Parathyroid adenoma (tissue), 2 donors: ENCODE measurements at regions not wholly inside any gene's neighbourhood (a gene's known extent, or its start where the extent isn't known, plus 50 kb on each side); places are given as distances from the start of the nearest gene placed in this dataset.

Source experiments
- H2AFZ ChIP-seq: fragments of 300-600 bp; sonication (generic); one replicate; pipeline ENCODE4 v1.7.0; 2017; ENCODE audit warnings: antibody characterized with exemption, mild to moderate bottlenecking
- H3K27ac ChIP-seq: fragments of 300-600 bp; sonication (generic); one replicate; pipeline ENCODE4 v1.7.0; 2017
- H3K27me3 ChIP-seq: fragments of 300-600 bp; sonication (generic); one replicate; pipeline ENCODE4 v1.7.0; 2017; ENCODE audit warnings: low read length; ENCODE audit not compliant: control insufficient read depth, insufficient read depth
- H3K36me3 ChIP-seq: fragments of 300-600 bp; sonication (generic); one replicate; pipeline ENCODE4 v1.7.0; 2017; ENCODE audit warnings: low read length; ENCODE audit not compliant: control insufficient read depth, insufficient read depth
- H3K4me1 ChIP-seq: fragments of 300-600 bp; sonication (generic); one replicate; pipeline ENCODE4 v1.7.0; 2017; ENCODE audit warnings: control low read depth
- H3K4me2 ChIP-seq: fragments of 300-600 bp; sonication (generic); one replicate; pipeline ENCODE4 v1.7.0; 2017; ENCODE audit warnings: low read length
- H3K4me3 ChIP-seq: fragments of 300-600 bp; sonication (generic); one replicate; pipeline ENCODE4 v1.7.0; 2017; ENCODE audit warnings: low read depth, low read length
- H3K79me2 ChIP-seq: fragments of 300-600 bp; sonication (generic); one replicate; pipeline ENCODE4 v1.7.0; 2017; ENCODE audit warnings: control low read depth
- H3K9ac ChIP-seq: fragments of 300-600 bp; sonication (generic); one replicate; pipeline ENCODE4 v1.7.0; 2017; ENCODE audit warnings: mild to moderate bottlenecking
- H3K9me3 ChIP-seq: fragments of 300-600 bp; sonication (generic); one replicate; pipeline ENCODE4 v1.7.0; 2017; ENCODE audit warnings: low read length; ENCODE audit not compliant: control insufficient read depth
- TF ChIP-seq, protein P1 (sequence below): fragments of 300-600 bp; sonication (generic); IDR thresholded peaks from one replicate; pipeline ENCODE4 v1.7.0; 2017; ENCODE audit warnings: antibody characterized with exemption, mild to moderate bottlenecking
- donor health status: primary hyperparathyroidism.

DNA sequence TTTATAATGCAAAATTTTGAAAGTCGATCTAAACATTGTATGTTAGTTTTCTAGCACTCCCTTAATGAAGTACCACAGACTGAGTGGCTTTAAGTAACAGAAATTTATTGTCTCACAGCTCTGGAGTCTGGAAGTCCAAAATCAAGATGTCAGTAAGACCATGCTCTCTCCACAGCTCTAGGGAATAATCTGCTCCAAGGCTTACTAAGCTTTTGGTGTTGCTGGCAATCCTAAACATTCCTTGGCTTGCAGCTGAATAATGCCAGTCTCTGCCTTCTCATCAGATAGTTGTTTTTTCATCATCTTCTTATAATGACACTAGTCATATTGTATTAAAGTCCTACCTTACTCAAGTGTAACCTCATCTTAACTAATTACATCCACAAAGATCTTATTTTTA, 102.2 kb downstream of the RASSF9 start:
- TF ChIP-seq, protein P1, sequence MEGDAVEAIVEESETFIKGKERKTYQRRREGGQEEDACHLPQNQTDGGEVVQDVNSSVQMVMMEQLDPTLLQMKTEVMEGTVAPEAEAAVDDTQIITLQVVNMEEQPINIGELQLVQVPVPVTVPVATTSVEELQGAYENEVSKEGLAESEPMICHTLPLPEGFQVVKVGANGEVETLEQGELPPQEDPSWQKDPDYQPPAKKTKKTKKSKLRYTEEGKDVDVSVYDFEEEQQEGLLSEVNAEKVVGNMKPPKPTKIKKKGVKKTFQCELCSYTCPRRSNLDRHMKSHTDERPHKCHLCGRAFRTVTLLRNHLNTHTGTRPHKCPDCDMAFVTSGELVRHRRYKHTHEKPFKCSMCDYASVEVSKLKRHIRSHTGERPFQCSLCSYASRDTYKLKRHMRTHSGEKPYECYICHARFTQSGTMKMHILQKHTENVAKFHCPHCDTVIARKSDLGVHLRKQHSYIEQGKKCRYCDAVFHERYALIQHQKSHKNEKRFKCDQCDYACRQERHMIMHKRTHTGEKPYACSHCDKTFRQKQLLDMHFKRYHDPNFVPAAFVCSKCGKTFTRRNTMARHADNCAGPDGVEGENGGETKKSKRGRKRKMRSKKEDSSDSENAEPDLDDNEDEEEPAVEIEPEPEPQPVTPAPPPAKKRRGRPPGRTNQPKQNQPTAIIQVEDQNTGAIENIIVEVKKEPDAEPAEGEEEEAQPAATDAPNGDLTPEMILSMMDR, result no peak
- H3K36me3 ChIP-seq, result no peaks in the 10 kb centered on the region
- no peaks in the 10 kb centered on the region for H3K79me2 ChIP-seq
- H3K4me2 ChIP-seq, result no peak overlapping the region
- no peaks in the 10 kb centered on the region for H3K27me3 ChIP-seq
- H3K4me1 ChIP-seq, result no peaks in the 10 kb centered on the region
- H3K9me3 ChIP-seq, result no peaks in the 10 kb centered on the region
- H2AFZ ChIP-seq, result no peak overlapping the region
- no peak overlapping the region for H3K4me3 ChIP-seq
- no peak overlapping the region for H3K9ac ChIP-seq
- H3K27ac ChIP-seq, result no peak overlapping the region

DNA sequence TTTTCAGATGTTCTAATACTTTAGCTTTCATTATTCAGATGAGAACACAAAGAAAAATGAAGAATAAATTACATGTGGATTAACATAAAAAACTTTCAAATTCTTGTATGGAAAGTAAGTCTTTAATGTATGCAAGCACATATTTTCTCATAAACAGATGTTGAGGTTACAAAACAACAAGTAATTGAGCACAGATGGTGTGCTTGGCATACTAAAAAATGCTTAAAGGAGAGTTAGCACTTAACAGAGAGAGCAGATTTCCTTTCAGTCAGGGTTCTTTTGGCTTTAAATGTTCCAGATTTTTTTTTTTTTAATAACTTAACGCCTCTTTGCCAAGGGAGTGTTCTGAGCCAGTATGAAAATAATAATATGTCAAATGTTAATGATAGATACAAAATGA, 96.0 kb downstream of the RASSF9 start:
- no peak overlapping the region for H3K4me2 ChIP-seq
- H3K4me1 ChIP-seq, result no peaks in the 10 kb centered on the region
- no peaks in the 10 kb centered on the region for H3K27me3 ChIP-seq
- no peaks in the 10 kb centered on the region for H3K36me3 ChIP-seq
- no peak overlapping the region for H3K9ac ChIP-seq
- H3K79me2 ChIP-seq, result no peaks in the 10 kb centered on the region
- H3K4me3 ChIP-seq, result no peak overlapping the region
- H3K9me3 ChIP-seq, result no peaks in the 10 kb centered on the region
- no peak overlapping the region for H3K27ac ChIP-seq
- TF ChIP-seq, protein P1, result no peak
- no peak overlapping the region for H2AFZ ChIP-seq

DNA sequence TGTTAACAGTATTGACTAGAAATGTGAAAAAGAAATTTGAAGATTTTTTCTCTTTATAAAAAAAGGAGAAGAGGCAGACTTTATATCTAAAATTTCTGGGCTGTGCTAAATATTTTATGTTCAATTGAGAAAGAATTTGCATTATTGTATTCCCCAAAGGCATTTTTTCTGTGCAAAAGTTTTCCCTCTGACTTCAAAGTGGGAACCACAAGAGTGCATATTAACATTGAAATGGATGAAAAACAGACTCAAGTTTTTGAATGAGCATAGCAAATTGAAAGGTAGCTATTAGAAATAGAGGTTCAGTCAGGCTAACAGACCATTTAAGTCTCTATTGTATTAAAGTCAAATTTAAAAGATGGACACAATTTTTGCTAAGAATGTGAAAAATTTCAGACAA, 95.2 kb downstream of the RASSF9 start:
- H3K4me3 ChIP-seq, result no peak overlapping the region
- no peaks in the 10 kb centered on the region for H3K4me1 ChIP-seq
- no peak overlapping the region for H2AFZ ChIP-seq
- H3K4me2 ChIP-seq, result no peak overlapping the region
- TF ChIP-seq, protein P1, result no peak
- no peak overlapping the region for H3K27ac ChIP-seq
- H3K27me3 ChIP-seq, result no peaks in the 10 kb centered on the region
- H3K79me2 ChIP-seq, result no peaks in the 10 kb centered on the region
- no peaks in the 10 kb centered on the region for H3K36me3 ChIP-seq
- no peaks in the 10 kb centered on the region for H3K9me3 ChIP-seq
- H3K9ac ChIP-seq, result no peak overlapping the region

DNA sequence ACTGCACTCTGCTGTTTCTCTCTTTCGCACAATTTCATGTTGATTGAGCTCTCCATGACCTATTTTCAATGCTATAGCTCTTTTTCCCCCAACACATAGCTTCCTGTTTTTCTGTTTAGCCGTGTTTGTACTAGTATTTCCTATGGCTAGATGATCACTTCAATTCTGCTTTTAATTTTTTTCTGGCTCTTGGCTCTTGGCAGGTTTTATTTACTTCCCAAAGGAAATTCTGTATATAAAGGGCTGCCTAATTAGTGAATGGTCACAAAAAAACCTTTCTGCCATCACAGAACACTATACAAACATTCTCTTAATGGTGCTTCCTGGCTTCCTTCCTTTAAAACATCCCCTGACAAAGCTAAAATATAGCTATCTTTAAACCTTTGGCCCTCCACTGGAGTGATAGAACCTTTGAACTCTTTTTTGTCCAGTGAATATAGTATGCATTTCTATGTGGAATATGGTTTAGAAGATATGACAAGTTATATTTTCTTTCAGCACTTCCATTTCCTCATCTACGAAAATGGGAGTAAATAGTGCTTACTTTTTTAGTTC, 88.2 kb downstream of the RASSF9 start:
- no peak overlapping the region for H3K9ac ChIP-seq
- no peaks in the 10 kb centered on the region for H3K4me1 ChIP-seq
- H3K27ac ChIP-seq, result no peak overlapping the region
- no peak overlapping the region for H3K4me2 ChIP-seq
- TF ChIP-seq, protein P1, result no peak
- H3K9me3 ChIP-seq, result no peaks in the 10 kb centered on the region
- H3K79me2 ChIP-seq, result no peaks in the 10 kb centered on the region
- peak overlapping the region; percentile 23 for H2AFZ ChIP-seq
- no peak overlapping the region for H3K4me3 ChIP-seq
- no peaks in the 10 kb centered on the region for H3K27me3 ChIP-seq
- H3K36me3 ChIP-seq, result no peaks in the 10 kb centered on the region
